H9 (cell line): ENCODE measurements at regions not wholly inside any gene's neighbourhood (a gene's known extent, or its start where the extent isn't known, plus 50 kb on each side); places are given as distances from the start of the nearest gene placed in this dataset.

Experiments
- DNase-seq: peaks from one replicate; pipeline ENCODE4 v3.0.0-alpha.2; 2017
- H2AFZ ChIP-seq: one replicate; pipeline ENCODE4 v1.6.1; 2013; ENCODE audit warnings: mild to moderate bottlenecking, low read length, control low read depth, moderate library complexity
- H2AK5ac ChIP-seq: 2 replicates; pipeline ENCODE4 v1.6.1; 2013; ENCODE audit warnings: low read length, control low read depth, mixed read lengths; ENCODE audit not compliant: insufficient read length
- H2BK120ac ChIP-seq: one replicate; pipeline ENCODE4 v1.6.1; 2013; ENCODE audit warnings: low read depth, mild to moderate bottlenecking, low read length, control low read depth, inconsistent platforms; ENCODE audit not compliant: poor library complexity, severe bottlenecking
- H2BK12ac ChIP-seq: 2 replicates; pipeline ENCODE4 v1.6.1; 2013; ENCODE audit warnings: low read length, control low read depth, mixed read lengths, low read depth; ENCODE audit not compliant: insufficient read length
- H2BK15ac ChIP-seq: 2 replicates; pipeline ENCODE4 v1.6.1; 2013; ENCODE audit warnings: low read depth, low read length, control low read depth
- H2BK20ac ChIP-seq: one replicate; pipeline ENCODE4 v1.6.1; 2013; ENCODE audit warnings: low read depth, mild to moderate bottlenecking, low read length, control low read depth, inconsistent platforms; ENCODE audit not compliant: poor library complexity, severe bottlenecking
- H2BK5ac ChIP-seq: 2 replicates; pipeline ENCODE4 v1.6.1; 2013; ENCODE audit warnings: low read length, control low read depth, mixed read lengths; ENCODE audit not compliant: insufficient read length
- H3K14ac ChIP-seq: 2 replicates; pipeline ENCODE4 v1.6.1; 2013; ENCODE audit warnings: low read length, control low read depth; ENCODE audit not compliant: insufficient read depth
- H3K18ac ChIP-seq: 2 replicates; pipeline ENCODE4 v1.6.1; 2013; ENCODE audit warnings: low read depth, mild to moderate bottlenecking, mixed read lengths, low read length, control low read depth; ENCODE audit not compliant: insufficient read length
- H3K23ac ChIP-seq: 2 replicates; pipeline ENCODE4 v1.6.1; 2013; ENCODE audit warnings: low read length, control low read depth, mixed read lengths, low read depth; ENCODE audit not compliant: insufficient read length
- H3K23me2 ChIP-seq: 2 replicates; pipeline ENCODE4 v1.6.1; 2013; ENCODE audit warnings: low read depth, mild to moderate bottlenecking, mixed read lengths, low read length, control low read depth; ENCODE audit not compliant: insufficient read length, poor library complexity, severe bottlenecking
- H3K27ac ChIP-seq: 2 replicates; pipeline ENCODE4 v1.5.1; 2013; ENCODE audit warnings: low read length, control low read depth, mixed read lengths, low read depth; ENCODE audit not compliant: insufficient read length
- H3K27me3 ChIP-seq: 2 replicates; pipeline ENCODE4 v1.6.1; 2013; ENCODE audit warnings: low read length, control low read depth, inconsistent platforms; ENCODE audit not compliant: insufficient read depth
- H3K4ac ChIP-seq: 2 replicates; pipeline ENCODE4 v1.6.1; 2013; ENCODE audit warnings: low read depth, mild to moderate bottlenecking, control low read depth, inconsistent platforms, low read length, moderate library complexity
- H3K4me1 ChIP-seq: 2 replicates; pipeline ENCODE4 v1.6.1; 2013; ENCODE audit warnings: low read length, control low read depth, inconsistent platforms; ENCODE audit not compliant: insufficient read depth
- H3K4me2 ChIP-seq: 2 replicates; pipeline ENCODE4 v1.6.1; 2013; ENCODE audit warnings: low read length, control low read depth, mixed read lengths; ENCODE audit not compliant: insufficient read length, insufficient read depth
- H3K56ac ChIP-seq: 2 replicates; pipeline ENCODE4 v1.6.1; 2013; ENCODE audit warnings: low read depth, mild to moderate bottlenecking, mixed read lengths, low read length, control low read depth; ENCODE audit not compliant: insufficient read length
- H3K79me1 ChIP-seq: 2 replicates; pipeline ENCODE4 v1.6.1; 2013; ENCODE audit warnings: low read depth, mild to moderate bottlenecking, moderate library complexity, low read length, control low read depth, inconsistent platforms; ENCODE audit not compliant: insufficient read depth, poor library complexity, severe bottlenecking
- H3K79me2 ChIP-seq: 2 replicates; pipeline ENCODE4 v1.6.1; 2013; ENCODE audit warnings: low read length, control low read depth, inconsistent platforms; ENCODE audit not compliant: insufficient read depth
- H3K9ac ChIP-seq: 2 replicates; pipeline ENCODE4 v1.6.1; 2013; ENCODE audit warnings: low read length, control low read depth, mixed read lengths; ENCODE audit not compliant: insufficient read length; ENCODE audit errors: extremely low read depth
- H3K9me3 ChIP-seq: one replicate; pipeline ENCODE4 v1.6.1; 2013; ENCODE audit warnings: low read depth, low read length, inconsistent platforms; ENCODE audit not compliant: control insufficient read depth
- H3T11ph ChIP-seq: one replicate; pipeline ENCODE4 v1.6.1; 2013; ENCODE audit warnings: mild to moderate bottlenecking, low read length, control low read depth, inconsistent platforms
- H4K20me1 ChIP-seq: one replicate; pipeline ENCODE4 v1.6.1; 2013; ENCODE audit not compliant: control insufficient read depth, insufficient read length, insufficient read depth
- H4K5ac ChIP-seq: 2 replicates; pipeline ENCODE4 v1.6.1; 2013; ENCODE audit warnings: low read depth, mild to moderate bottlenecking, mixed read lengths, low read length, control low read depth; ENCODE audit not compliant: insufficient read length
- H4K8ac ChIP-seq: replicated peaks from 2 replicates; pipeline ENCODE4 v1.6.1; 2013; ENCODE audit warnings: low read length, control low read depth, mixed read lengths, low read depth; ENCODE audit not compliant: insufficient read length
- H4K91ac ChIP-seq: 2 replicates; pipeline ENCODE4 v1.6.1; 2013; ENCODE audit warnings: low read depth, mild to moderate bottlenecking, moderate library complexity, mixed read lengths, low read length, control low read depth; ENCODE audit not compliant: insufficient read length
- H3K27ac Mint-ChIP-seq, 3 experiments: 2 replicates in 2 of 3; 3 replicates in 1 of 3; pipeline ENCODE4 v1.8.0; 2020 to 2021; ENCODE audit warnings: mixed read lengths in 3 of 3, mild to moderate bottlenecking in 1 of 3, moderate library complexity in 1 of 3
- H3K27me3 Mint-ChIP-seq: 2 replicates; pipeline ENCODE4 v1.8.0; 2021; ENCODE audit warnings: low read depth, mild to moderate bottlenecking, moderate library complexity, mixed read lengths
- H3K36me3 Mint-ChIP-seq, 3 experiments: 2 replicates in 2 of 3; 3 replicates in 1 of 3; pipeline ENCODE4 v1.8.0; 2020 to 2021; ENCODE audit warnings: low read depth in 3 of 3, mixed read lengths in 3 of 3; ENCODE audit not compliant: insufficient read depth in 1 of 3
- H3K4me1 Mint-ChIP-seq, 2 experiments: 2 replicates each; pipeline ENCODE4 v1.8.0; 2020; ENCODE audit warnings: mixed read lengths in 2 of 2
- H3K4me3 Mint-ChIP-seq, 2 experiments: 2 replicates in 1 of 2; 3 replicates in 1 of 2; pipeline ENCODE4 v1.8.0; 2020 to 2021; ENCODE audit warnings: mild to moderate bottlenecking in 2 of 2, mixed read lengths in 2 of 2, moderate library complexity in 1 of 2
- H3K9me3 Mint-ChIP-seq, 2 experiments: 2 replicates in 1 of 2; 3 replicates in 1 of 2; pipeline ENCODE4 v1.8.0; 2020; ENCODE audit warnings: mild to moderate bottlenecking in 2 of 2, mixed read lengths in 2 of 2, moderate library complexity in 1 of 2
- CTCF ChIP-seq: fragments of 200-600 bp; sonication (generic); conservative IDR thresholded peaks from 3 replicates; pipeline ENCODE4 v1.8.0; 2021; ENCODE audit warnings: antibody characterized with exemption, mild to moderate bottlenecking
- WGBS: extraction: QIAGEN DNeasy Blood & Tissue Kit; methylation state at CpG from one replicate; pipeline ENCODE4 v1.1.7; 2013; ENCODE audit warnings: missing lambda C conversion rate, low lambda C conversion rate, mixed read lengths; ENCODE audit not compliant: insufficient read length; ENCODE audit errors: extremely low coverage; 5-methylcytosine and 5-hydroxymethylcytosine counted together

GRCh38 chr3:86221601-86222000, 769.3 kb downstream of the VGLL3 start:
- no peak for TF ChIP-seq CTCF
- H2AK5ac ChIP-seq = no peak overlapping the region
- no peak overlapping the region for H3K27ac ChIP-seq
- no peak overlapping the region for H3K4me2 ChIP-seq
- no peak for DNase-seq
- H3K4me1 ChIP-seq = no peaks in the 10 kb centered on the region
- H4K5ac ChIP-seq = no peak overlapping the region
- no peak overlapping the region for H2BK120ac ChIP-seq
- H3K23me2 ChIP-seq = no peaks in the 10 kb centered on the region
- no peak overlapping the region for H3T11ph ChIP-seq
- no peaks in the 10 kb centered on the region for H3K79me1 ChIP-seq
- Mint-ChIP-seq H3K4me1 (no peaks in the 10 kb centered on the region), H3K9me3 (peaks cover 6 to 9% of the 10 kb centered on the region in 2 experiments; a peak in 4 of 5 replicates), H3K27me3 (no peaks in the 10 kb centered on the region), H3K36me3 (peaks cover 0 to 10% (median 0%) of the 10 kb centered on the region in 3 experiments; a peak in 4 of 7 replicates), H3K27ac (no peak overlapping the region), H3K4me3 (no peak overlapping the region)
- no peak overlapping the region for H3K56ac ChIP-seq
- H2BK20ac ChIP-seq = no peak overlapping the region
- H2BK15ac ChIP-seq = no peak overlapping the region
- no peak overlapping the region for H3K4ac ChIP-seq
- no CpG with 5 or more reads among the region's 3 CpGs for WGBS
- no peak overlapping the region for H3K9ac ChIP-seq
- no peaks in the 10 kb centered on the region for H3K27me3 ChIP-seq
- no peak overlapping the region for H2BK5ac ChIP-seq
- H2BK12ac ChIP-seq = no peak overlapping the region
- H4K91ac ChIP-seq = no peak overlapping the region
- no peak overlapping the region for H2AFZ ChIP-seq
- no peaks in the 10 kb centered on the region for H3K9me3 ChIP-seq
- no peak overlapping the region for H3K18ac ChIP-seq
- no peaks in the 10 kb centered on the region for H3K79me2 ChIP-seq
- H3K14ac ChIP-seq = no peak overlapping the region
- no peaks in the 10 kb centered on the region for H4K20me1 ChIP-seq
- H3K23ac ChIP-seq = no peak overlapping the region
- H4K8ac ChIP-seq = no peak overlapping the region
